CD4-positive, alpha-beta T cell (primary cell): ENCODE measurements at regions not wholly inside any gene's neighbourhood (a gene's known extent, or its start where the extent isn't known, plus 50 kb on each side); places are given as distances from the start of the nearest gene placed in this dataset.

Source experiments
- ATAC-seq: fragments of 200-7000 bp; cut with Tn5 transposase; one replicate; pipeline ENCODE4 v1.10.0; 2022; ENCODE audit warnings: mild to moderate bottlenecking; ENCODE audit not compliant: poor library complexity
- CTCF ChIA-PET: fragments of 350-600 bp; sonication (Branson Sonifier 250); formaldehyde crosslinking; loops from one replicate; lab custom pipeline; 2021; ENCODE audit warnings: antibody characterized with exemption, inconsistent platforms; lab: Charles Lee
- POLR2A ChIA-PET: fragments of 350-600 bp; sonication (Branson Sonifier 250); formaldehyde crosslinking; loops from one replicate; lab custom pipeline; 2021; ENCODE audit warnings: antibody characterized with exemption, inconsistent platforms; lab: Charles Lee
- DNase-seq, 14 experiments: peaks; one replicate each; pipeline ENCODE4 v3.0.0-alpha.2; 2013 to 2020; ENCODE audit warnings: mixed read lengths in 2 of 14
- H3K27ac ChIP-seq, 2 donors: one replicate each; pipeline versions ENCODE4 v1.5.1 to v1.7.0; 2013; ENCODE audit warnings: low read length in 2 of 2, low read depth in 1 of 2, mild to moderate bottlenecking in 1 of 2
- H3K27me3 ChIP-seq, 2 experiments: 1 replicate in 1 of 2; 2 replicates in 1 of 2; pipeline versions ENCODE4 v1.6.1 to v1.7.0; 2013; ENCODE audit warnings: low read length in 2 of 2, control low read depth in 1 of 2, mild to moderate bottlenecking in 1 of 2, moderate library complexity in 1 of 2; ENCODE audit not compliant: insufficient read depth in 2 of 2, control insufficient read depth in 1 of 2
- H3K36me3 ChIP-seq: one replicate; pipeline ENCODE4 v1.6.1; 2013; ENCODE audit warnings: low read length, control low read depth; ENCODE audit not compliant: insufficient read depth
- H3K4me1 ChIP-seq: one replicate; pipeline ENCODE4 v1.6.1; 2013; ENCODE audit warnings: low read length, control low read depth; ENCODE audit not compliant: insufficient read depth
- H3K4me3 ChIP-seq: one replicate; pipeline ENCODE4 v1.5.1; 2013; ENCODE audit warnings: mild to moderate bottlenecking, low read length, moderate library complexity
- H3K9me3 ChIP-seq, 2 experiments: 1 replicate in 1 of 2; 2 replicates in 1 of 2; pipeline versions ENCODE4 v1.6.1 to v1.7.0; 2013; ENCODE audit warnings: low read length in 2 of 2, mild to moderate bottlenecking in 2 of 2, control low read depth in 1 of 2, moderate library complexity in 1 of 2; ENCODE audit not compliant: control insufficient read depth in 1 of 2, insufficient read depth in 1 of 2
- H3K27ac Mint-ChIP-seq: one replicate; pipeline ENCODE4 v1.8.0; 2020; ENCODE audit warnings: mixed read lengths
- H3K27me3 Mint-ChIP-seq: one replicate; pipeline ENCODE4 v1.8.0; 2021; ENCODE audit warnings: mixed read lengths
- H3K36me3 Mint-ChIP-seq: one replicate; pipeline ENCODE4 v1.8.0; 2021; ENCODE audit warnings: low read depth, mixed read lengths
- H3K4me1 Mint-ChIP-seq: one replicate; pipeline ENCODE4 v1.8.0; 2021; ENCODE audit warnings: low read depth, mixed read lengths
- H3K4me3 Mint-ChIP-seq: one replicate; pipeline ENCODE4 v1.8.0; 2020; ENCODE audit warnings: mild to moderate bottlenecking, mixed read lengths
- H3K9me3 Mint-ChIP-seq: one replicate; pipeline ENCODE4 v1.8.0; 2020; ENCODE audit warnings: mixed read lengths
- CTCF ChIP-seq: fragments of 200-600 bp; IDR thresholded peaks from one replicate; pipeline ENCODE4 v1.8.0; 2022; ENCODE audit warnings: antibody characterized with exemption, mild to moderate bottlenecking
- intact Hi-C, 2 experiments: fragments of 100-400 bp; cut with DNase I in 1 of 2; cut with micrococcal nuclease in 1 of 2; formaldehyde crosslinking; loops; one replicate each; pipeline versions ENCODE4 v1.15.1 to v1.9.0; 2023 to 2025; cut with DNase I, micrococcal nuclease

GRCh38 chr1:222275001-222275728, 272.7 kb downstream of the HHIPL2 start:
- Mint-ChIP-seq H3K4me1 (no peaks in the 10 kb centered on the region), H3K27ac (no peak overlapping the region), H3K4me3 (no peak overlapping the region), H3K9me3 (no peaks in the 10 kb centered on the region), H3K36me3 (no peaks in the 10 kb centered on the region), H3K27me3 (no peaks in the 10 kb centered on the region)
- H3K36me3 ChIP-seq: no peaks in the 10 kb centered on the region
- no peak overlapping the region for H3K27ac ChIP-seq
- ChIA-PET POLR2A (interaction anchor here (0.6 kb wide), 1 partner anchor 86 kb away, joined by 3 read pairs; no protein-coding TSS in a partner anchor), CTCF (no interaction called here)
- H3K4me1 ChIP-seq: no peaks in the 10 kb centered on the region
- H3K4me3 ChIP-seq: no peak overlapping the region
- no peaks in the 10 kb centered on the region for H3K27me3 ChIP-seq
- no peak for TF ChIP-seq CTCF
- intact Hi-C loops: no loop called here
- no peak for ATAC-seq
- no peaks in the 10 kb centered on the region for H3K9me3 ChIP-seq
- DNase-seq: no peak

GRCh38 chr1:222266223-222267196, 281.4 kb downstream of the HHIPL2 start:
- Histone ChIP-seq H3K9me3 (no peaks in the 10 kb centered on the region), H3K27ac (no peak overlapping the region), H3K4me1 (peaks cover 3% of the 10 kb centered on the region), H3K36me3 (no peaks in the 10 kb centered on the region), H3K27me3 (no peaks in the 10 kb centered on the region), H3K4me3 (no peak overlapping the region)
- Mint-ChIP-seq H3K27ac (no peak overlapping the region), H3K36me3 (no peaks in the 10 kb centered on the region), H3K9me3 (no peaks in the 10 kb centered on the region), H3K4me3 (no peak overlapping the region), H3K4me1 (no peaks in the 10 kb centered on the region), H3K27me3 (no peaks in the 10 kb centered on the region)
- ATAC-seq: no peak
- intact Hi-C loops: no loop called here
- no peak for TF ChIP-seq CTCF
- no peak for DNase-seq
- ChIA-PET POLR2A (no interaction called here), CTCF (interaction anchor here (1.1 kb wide), 1 partner anchor 9 kb away, joined by 3 read pairs; no protein-coding TSS in a partner anchor)

GRCh38 chr1:222263791-222264190, 284.1 kb downstream of the HHIPL2 start:
- intact Hi-C loops: no loop called here
- no peaks in the 10 kb centered on the region for H3K9me3 Mint-ChIP-seq
- no peaks in the 10 kb centered on the region for H3K36me3 Mint-ChIP-seq
- H3K36me3 ChIP-seq: no peaks in the 10 kb centered on the region
- no peak overlapping the region for H3K4me3 Mint-ChIP-seq
- H3K4me3 ChIP-seq: no peak overlapping the region
- no peak overlapping the region for H3K27ac Mint-ChIP-seq
- H3K9me3 ChIP-seq: no peaks in the 10 kb centered on the region
- H3K4me1 Mint-ChIP-seq: no peaks in the 10 kb centered on the region
- H3K4me1 ChIP-seq: peaks cover 3% of the 10 kb centered on the region
- CTCF ChIA-PET: interaction anchor here (0.9 kb wide), 1 partner anchor 191 kb away, joined by 3 read pairs; no protein-coding TSS in a partner anchor
- DNase-seq: peak in 3 of 14 experiments; percentile 19 to 22 (median 22)
- POLR2A ChIA-PET: interaction anchor here (0.5 kb wide), 1 partner anchor 549 kb away, joined by 3 read pairs; no protein-coding TSS in a partner anchor
- H3K27me3 Mint-ChIP-seq: no peaks in the 10 kb centered on the region
- peak; percentile 89 for ATAC-seq
- no peak for TF ChIP-seq CTCF
- H3K27ac ChIP-seq: no peak overlapping the region
- H3K27me3 ChIP-seq: no peaks in the 10 kb centered on the region
